Mucosa of gallbladder (tissue), 1 donor: ENCODE measurements at regions not wholly inside any gene's neighbourhood (a gene's known extent, or its start where the extent isn't known, plus 50 kb on each side); places are given as distances from the start of the nearest gene placed in this dataset.
"Not testable (repeated sequence)": the region's sequence is repeated elsewhere in the genome, so short reads cannot be mapped to it uniquely, and the experiment has no call there.

Experiments
- DNase-seq: peaks from one replicate; pipeline ENCODE4 v3.0.0-alpha.2; 2020; ENCODE audit warnings: low spot score
- donor health status: DM: no; HTN: no; CAD: no.

- DNase-seq: no peak
These were observed 328.9 kb upstream of the KCND2 start for GRCh38 chr7:119943942-119944600.

DNA sequence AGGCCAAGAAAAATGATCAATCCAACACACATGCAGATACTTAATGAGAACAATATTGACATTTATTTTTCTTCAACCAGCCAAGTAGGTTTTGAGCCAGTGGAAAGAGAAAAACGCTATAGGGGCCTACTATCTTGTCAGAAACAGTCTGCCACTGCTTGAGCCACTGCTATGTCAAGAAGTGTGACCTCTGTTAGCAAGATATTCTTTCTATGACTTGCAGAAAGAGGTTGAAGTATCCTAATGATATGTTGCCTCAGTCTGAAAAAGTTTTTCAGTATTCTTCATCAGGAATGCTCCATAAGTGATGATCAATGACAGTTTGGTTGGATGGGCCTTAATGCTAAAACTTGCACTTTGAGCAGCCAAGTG, 328.4 kb upstream of the KCND2 start:
- no peak for DNase-seq

DNA sequence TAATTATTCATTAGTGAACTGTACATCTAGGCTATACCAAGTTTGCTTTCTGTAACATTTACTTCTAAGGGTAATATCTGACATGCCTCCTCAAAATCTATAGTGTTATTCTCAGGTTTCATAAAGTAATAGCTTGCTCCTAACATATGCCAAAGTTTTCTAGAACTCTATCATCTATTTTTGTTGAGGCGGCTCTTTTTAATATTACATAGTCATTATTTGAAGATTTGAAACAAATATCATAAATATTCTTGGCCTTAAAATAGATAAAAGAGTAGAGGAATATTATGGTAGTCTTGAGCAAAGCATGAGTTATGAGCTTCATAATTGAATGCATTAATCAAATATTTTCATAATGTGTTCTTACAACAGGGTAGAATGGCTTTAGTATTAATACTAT, 327.2 kb upstream of the KCND2 start:
- no peak for DNase-seq

- no peak for DNase-seq
These were observed 323.9 kb upstream of the KCND2 start for GRCh38 chr7:119949053-119949452.

GRCh38 chr7:119950390-119951041, 322.5 kb upstream of the KCND2 start:
- not testable (repeated sequence) for DNase-seq

DNA sequence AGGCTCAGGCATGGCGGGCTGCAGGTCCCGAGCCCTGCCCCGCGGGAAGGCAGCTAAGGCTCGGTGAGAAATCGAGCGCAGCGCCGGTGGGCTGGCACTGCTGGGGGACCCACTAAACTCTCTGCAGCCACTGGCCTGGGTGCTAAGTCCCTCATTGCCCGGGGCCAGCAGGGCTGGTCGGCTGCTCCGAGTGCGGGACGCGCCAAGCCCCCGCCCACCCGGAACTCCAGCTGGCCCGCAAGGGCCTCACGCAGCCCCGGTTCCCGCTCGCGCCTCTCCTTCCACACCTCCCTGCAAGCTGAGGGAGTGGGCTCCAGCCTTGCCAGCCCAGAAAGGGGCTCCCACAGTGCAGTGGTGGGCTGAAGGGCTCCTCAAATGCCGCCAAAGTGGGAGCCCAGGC, 321.4 kb upstream of the KCND2 start:
- not testable (repeated sequence) for DNase-seq

GRCh38 chr7:119957335-119957734, 315.6 kb upstream of the KCND2 start:
- DNase-seq: no peak

DNA sequence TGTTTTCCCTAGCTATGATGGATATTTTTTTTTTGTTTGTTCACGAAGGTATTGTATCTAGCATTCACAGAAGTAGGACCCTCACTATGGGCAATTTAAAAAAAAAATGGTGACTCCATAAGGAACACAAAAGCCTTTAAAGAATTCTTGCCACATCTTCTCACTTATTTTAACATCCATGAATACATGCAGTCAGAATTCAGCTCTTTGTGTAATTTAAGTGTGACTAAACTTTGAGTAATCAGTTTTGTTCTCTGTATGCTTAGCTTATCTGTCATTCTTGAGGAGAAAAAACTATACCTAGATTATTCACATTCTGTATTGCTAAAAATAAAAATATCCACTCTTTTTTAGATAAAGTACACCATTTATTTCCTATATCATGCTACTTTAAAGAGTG, 313.2 kb upstream of the KCND2 start:
- no peak for DNase-seq

GRCh38 chr7:119963654-119964053, 309.3 kb upstream of the KCND2 start:
- no peak for DNase-seq

- DNase-seq: no peak
These were observed 308.9 kb upstream of the KCND2 start for GRCh38 chr7:119964065-119964464.

- no peak for DNase-seq
These were observed 308.0 kb upstream of the KCND2 start for GRCh38 chr7:119964788-119965542.

DNA sequence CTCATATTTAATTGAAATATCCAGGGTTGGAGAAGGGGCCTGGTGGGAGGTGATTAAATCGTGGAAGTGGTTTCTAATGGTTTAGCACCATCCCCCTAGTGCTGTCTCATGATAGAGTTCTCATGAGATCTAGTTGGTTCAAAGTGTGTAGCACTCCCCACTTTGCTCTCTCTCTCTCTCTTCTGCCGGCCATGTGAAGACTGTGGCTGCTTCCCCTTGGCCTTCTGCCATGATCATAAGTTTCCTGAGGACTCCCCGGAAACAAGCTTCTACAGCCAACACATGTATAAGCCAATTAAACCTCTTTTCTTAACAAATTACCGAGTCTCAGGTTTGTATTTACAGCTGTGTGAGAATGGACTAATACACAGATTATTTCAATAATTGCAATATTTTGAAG, 305.8 kb upstream of the KCND2 start:
- DNase-seq: no peak

DNA sequence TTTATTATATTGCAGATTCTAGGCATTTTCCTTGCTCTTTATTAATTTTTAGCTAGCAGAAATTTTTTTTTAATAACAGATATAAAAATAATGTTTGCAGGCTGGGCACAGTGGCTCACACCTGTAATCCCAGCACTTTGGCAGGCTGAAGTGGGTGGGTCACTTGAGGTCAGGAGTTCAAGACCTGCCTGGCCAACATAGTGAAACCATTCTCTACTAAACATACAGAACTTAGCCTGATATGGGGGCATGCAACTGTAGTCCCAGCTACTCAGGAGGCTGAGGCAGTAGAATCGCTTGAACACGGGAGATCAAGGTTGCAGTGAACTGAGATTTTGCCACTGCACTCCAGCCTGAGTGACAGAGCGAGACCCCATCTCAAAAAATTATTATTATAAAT, 304.6 kb upstream of the KCND2 start:
- not testable (repeated sequence) for DNase-seq

GRCh38 chr7:119969054-119969453, 303.9 kb upstream of the KCND2 start:
- DNase-seq: no peak

DNA sequence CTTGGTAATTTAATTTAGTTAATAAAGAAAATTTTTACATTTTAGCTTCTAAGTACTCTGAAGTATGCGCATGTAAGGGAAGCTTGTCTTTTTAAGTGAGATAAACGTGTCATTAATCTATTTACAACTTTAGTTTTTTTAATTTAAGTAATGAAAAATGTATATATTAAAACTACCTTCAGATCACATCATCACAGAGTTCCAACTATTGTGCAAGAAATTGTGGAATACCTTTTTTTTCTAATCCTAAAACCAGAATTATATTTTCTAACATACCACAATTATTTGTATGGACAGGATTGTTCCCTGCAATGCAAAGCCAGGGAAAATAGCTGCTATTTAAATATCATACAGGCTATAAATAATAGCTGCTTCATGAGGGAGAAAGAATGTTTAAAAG, 303.2 kb upstream of the KCND2 start:
- DNase-seq: no peak

DNA sequence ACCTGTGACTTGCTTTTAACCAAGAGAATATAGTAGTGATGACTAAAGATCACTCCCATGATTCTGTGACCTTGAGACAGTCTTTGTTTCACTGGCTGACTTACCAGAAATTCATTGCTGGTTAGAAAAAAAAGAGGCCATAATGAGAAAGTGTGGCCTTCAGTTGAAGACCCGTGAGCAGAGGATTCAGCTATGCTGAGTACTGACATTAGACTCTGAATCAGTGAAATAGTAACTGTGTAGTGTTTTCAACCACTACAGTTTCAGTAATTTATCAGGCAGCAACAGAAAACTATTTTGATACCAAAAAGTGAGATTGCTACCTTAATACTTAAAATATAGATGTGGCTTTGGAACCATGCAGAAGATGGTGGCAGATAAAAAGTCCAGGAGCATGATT, 298.0 kb upstream of the KCND2 start:
- no peak for DNase-seq

DNA sequence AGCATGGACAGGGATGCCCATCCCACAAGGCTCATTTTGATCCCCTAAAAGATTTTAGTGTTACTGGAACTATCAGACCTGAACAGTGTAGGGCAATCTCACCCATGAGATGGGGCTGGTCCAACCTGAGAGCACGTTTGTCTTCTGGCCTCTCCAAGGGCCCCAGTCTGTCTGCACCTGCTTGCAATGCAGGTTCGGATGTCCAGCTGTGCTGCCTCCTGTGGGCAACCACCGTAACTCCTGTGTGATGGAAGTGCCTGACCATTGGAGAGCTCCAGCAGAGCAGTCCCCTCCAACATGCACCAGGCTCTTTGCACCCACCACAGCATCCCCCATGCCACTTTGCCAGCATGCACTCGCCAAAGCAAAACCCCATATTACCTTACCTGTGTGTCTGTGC, 290.1 kb upstream of the KCND2 start:
- DNase-seq: no peak

GRCh38 chr7:119983468-119983867, 289.5 kb upstream of the KCND2 start:
- DNase-seq: no peak

GRCh38 chr7:119984247-119984646, 288.7 kb upstream of the KCND2 start:
- DNase-seq: no peak

GRCh38 chr7:119988401-119988800, 284.6 kb upstream of the KCND2 start:
- DNase-seq: no peak

DNA sequence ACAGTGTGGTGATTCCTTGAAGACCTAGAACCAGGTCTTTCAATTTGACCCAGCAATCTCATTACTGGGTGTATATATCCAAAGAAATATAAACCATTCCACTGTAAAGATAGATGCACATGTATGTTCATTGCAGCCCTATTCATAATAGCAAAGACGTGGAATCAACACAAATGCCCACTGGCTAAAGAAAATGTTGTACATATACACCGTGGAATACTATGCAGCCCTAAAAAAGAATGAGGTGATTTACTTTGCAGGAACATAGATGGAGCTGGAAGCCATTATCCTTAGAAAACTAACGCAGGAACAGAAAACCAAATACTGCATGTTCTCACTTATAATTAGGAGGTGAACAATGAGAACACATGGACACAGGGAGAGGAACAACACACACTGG, 278.0 kb upstream of the KCND2 start:
- DNase-seq: no peak

DNA sequence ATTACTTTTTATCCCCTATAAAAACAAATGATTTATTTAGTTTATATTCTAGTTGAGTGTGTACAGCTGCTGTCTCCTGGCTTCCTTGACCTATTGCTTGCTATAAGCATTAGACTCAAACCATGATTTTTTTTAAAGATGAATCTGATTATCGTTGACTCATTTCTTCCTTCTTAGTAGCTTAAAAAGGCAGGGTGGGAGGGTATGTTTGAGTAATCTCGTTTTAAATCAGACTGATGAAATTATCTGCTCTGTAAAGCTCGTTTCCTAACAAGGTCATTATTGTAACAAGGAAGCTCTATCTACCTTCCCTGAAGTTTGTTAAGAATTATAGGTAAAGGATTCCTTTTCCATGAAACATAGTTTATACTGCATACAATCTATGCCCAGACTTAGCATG, 276.3 kb upstream of the KCND2 start:
- DNase-seq: no peak
